GM18909 (cell line): ENCODE measurements at regions not wholly inside any gene's neighbourhood (a gene's known extent, or its start where the extent isn't known, plus 50 kb on each side); places are given as distances from the start of the nearest gene placed in this dataset.
"Not testable (repeated sequence)": the region's sequence is repeated elsewhere in the genome, so short reads cannot be mapped to it uniquely, and the experiment has no call there.

Source experiments
- ATAC-seq: cut with Tn5 transposase; IDR thresholded peaks from one replicate; pipeline ENCODE4 v1.9.1; 2021; ENCODE audit warnings: mild to moderate bottlenecking; ENCODE audit not compliant: unreplicated experiment, poor library complexity

- ATAC-seq = no peak
These were observed 136.1 kb upstream of the SLC4A4 start for GRCh38 chr4:71202705-71203104.

DNA sequence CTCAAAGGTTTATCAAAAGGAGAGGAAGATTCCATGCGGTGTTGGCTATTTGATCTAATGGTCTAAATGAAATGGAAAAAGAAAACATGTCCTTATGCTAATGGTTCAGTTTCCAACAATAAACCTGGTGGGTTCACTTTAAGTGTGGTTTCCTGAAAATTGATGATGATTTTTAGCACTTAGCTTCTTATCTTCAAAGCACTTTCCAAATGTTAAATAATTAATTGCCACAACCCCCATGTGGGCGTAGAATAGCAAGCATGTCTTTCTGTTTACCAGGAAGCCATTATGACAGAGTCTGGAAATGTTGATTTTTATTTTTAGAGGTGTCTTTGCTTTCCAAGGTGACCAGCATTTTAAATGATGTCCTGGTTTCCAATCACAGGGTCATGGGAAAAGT lies 134.8 kb upstream of the SLC4A4 start:
- no peak for ATAC-seq

- no peak for ATAC-seq
These were observed 132.1 kb upstream of the SLC4A4 start for GRCh38 chr4:71206763-71207162.

- ATAC-seq = no peak
These were observed 129.7 kb upstream of the SLC4A4 start for GRCh38 chr4:71209161-71209560.

- ATAC-seq = no peak
These were observed 128.0 kb upstream of the SLC4A4 start for GRCh38 chr4:71210823-71211222.

DNA sequence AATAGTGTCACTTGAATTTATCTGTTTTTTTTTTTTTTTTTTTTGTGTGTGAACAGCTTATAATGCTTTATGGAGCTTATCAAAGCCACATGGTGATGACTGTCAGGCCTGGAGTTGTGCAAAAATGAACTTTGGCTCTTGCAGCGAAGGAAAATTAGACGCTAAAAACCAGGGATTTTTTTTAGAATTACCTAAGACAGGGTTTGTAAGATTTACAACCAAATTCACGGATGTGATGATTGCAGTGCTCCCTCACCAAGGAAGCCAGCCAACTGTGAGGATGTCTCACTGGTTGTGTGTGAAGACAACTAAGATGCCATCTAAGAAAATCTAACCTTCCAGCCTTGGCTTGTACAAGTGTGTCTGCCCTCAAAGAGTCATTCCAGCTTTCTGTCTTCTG lies 127.1 kb upstream of the SLC4A4 start:
- no peak for ATAC-seq

DNA sequence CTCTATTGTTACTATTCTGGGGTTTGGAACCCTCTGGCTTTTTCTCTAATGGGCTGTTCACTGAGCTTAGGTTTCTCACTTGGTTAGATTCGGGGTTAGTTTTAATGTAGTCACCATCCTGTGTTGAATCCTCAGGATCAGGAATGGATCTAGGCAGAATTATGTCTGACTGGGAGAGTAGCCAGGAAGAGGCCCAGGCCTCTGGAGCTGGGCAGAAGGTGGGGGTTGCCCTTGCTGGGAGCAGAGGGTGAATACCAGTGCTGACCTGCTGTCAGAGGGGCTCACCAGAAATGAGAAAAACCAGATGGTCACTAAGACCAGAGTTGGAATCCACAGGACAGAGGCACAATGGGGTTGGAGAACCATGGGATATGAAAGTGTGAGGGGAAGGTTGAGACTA lies 126.6 kb upstream of the SLC4A4 start:
- ATAC-seq = no peak

DNA sequence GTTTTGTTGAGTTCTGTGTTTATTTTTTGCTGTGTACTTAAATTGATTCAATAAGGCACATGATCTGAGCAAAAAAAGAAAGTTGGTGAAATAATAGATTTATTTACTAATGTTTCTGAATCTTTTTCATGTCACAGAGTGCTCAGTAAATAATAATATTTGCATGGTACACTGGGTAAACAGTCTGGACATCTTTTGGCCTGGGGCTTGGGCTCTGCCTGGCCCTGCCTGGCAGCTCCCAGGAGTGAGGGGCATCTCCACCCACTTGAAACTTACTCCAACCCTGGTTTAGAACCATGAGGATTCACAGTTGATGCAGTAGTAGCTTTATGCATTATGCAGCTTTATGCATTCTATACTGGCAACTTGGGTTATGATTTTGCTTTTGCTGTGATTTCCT lies 124.2 kb upstream of the SLC4A4 start:
- ATAC-seq = no peak

GRCh38 chr4:71216316-71216959 lies 122.4 kb upstream of the SLC4A4 start:
- no peak for ATAC-seq

DNA sequence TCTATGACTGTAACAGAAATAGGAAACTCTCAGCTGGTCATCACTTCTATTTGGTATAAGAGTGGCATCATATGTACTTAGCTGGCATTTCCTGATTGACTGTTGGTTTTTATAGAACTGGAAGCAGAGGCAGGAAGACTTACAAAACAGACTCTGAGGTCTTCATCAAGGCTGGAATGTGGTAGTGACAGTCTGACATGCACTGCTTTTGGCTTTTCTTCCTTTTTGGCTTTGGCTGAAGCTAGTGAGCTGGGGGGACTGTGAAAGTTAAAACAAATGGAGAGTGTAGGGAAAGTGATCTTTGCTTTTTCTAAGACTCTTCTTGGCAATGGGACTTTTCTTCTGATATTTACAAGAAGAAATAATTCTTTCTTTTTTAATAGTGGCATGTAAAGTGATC lies 121.1 kb upstream of the SLC4A4 start:
- no peak for ATAC-seq

DNA sequence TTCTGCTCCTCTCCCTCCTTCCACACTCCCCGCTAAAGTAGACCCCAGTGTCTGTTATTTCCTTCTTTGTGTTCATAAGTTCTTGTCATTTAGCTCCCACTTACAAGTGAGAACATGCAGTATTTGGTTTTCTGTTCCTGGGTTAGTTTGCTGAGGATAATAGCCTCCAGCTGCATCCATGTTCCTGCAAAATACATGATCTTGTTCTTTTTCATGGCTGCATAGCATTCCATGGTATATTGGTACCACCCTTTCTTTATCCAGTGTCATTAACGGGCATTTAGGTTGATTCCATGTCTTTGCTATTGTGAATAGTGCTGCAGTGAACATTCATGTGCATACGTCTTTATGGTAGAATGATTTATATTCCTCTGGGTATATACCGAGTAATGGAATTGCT lies 118.0 kb upstream of the SLC4A4 start:
- ATAC-seq = not testable (repeated sequence)

GRCh38 chr4:71221510-71222466 lies 117.0 kb upstream of the SLC4A4 start:
- no peak for ATAC-seq

- ATAC-seq = no peak
These were observed 116.2 kb upstream of the SLC4A4 start for GRCh38 chr4:71222661-71223060.

DNA sequence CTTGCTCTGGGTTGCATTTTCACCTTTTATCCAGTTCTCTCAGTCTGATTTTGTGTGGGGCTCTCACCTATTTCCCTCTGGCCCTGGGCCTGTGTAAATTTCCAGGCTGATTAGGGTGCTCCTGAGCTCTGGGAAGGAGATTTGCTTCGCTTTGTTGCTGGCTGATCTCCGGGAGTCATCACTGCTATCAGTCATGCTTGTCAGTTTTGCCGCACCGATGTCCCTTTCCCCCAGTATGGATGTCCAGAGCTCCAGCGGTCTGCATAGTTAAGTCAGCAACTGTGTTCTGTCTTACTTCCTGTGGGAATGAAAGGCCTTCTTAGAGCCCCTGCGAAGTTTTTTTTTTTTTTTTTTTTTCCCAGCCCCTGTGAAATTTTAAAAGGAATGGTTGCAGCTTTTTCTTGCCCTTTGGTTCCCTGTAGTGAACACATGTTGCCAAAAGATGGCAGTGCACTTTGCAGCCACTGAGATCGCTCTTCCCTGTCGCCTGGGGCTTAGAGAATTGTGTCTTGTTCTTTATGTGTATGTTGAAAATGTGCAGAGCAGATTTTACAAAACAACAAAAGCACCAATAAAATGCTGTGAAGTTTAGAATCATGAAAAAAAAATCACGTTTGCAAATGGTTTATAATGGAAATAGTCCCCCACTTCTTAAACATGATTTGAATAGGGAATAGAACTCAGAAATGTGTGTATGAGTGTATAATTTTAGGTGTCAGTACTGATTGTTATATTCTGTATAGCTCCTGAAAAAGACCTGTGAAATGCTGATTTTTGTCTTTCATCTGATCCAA lies 109.1 kb upstream of the SLC4A4 start:
- peak; percentile 65 for ATAC-seq

GRCh38 chr4:71230271-71231128 lies 108.3 kb upstream of the SLC4A4 start:
- ATAC-seq = no peak

DNA sequence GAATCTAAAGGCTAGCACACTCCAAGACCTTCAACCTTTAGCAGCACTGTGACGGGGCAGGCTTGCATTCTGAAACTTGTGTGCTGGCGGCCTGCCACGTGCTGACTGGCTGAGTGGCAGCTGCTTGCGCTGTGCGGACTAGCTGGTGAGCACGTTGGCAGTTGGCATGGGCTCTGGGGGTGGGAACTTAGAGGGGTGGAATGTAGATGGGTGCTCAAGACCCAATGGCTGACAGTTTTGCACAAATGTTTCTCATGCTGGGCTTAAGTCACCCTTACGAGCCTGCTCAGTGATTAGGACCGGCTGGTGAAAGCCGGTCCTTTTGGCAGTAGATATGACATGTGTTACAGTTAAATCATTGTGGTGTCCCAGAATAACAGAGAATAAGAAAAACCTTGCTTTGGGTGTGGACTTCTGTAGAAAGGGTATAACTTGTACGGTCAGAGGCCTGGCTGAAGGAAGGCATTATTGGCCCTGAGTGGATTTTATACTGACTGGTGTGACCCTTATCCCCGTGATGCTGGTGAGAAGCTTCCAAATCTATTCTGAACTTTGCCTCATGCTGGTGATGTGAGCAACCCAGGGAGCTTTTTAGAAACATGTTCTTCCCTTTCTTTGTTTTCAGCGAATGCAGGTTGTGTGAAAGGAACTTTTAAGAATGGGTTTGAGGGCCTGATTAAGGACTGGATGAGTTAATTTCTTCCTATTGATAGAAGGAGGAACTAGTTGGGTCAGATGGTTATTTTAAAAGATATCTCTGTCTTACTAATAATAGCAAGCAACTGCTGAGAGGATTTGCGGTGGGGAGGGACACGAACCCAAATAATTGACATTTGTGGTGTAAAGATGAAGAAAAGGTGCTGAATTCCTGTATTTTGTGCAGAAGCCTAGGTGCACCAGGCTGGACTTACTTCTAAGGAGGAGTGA lies 107.4 kb upstream of the SLC4A4 start:
- no peak for ATAC-seq

GRCh38 chr4:71232056-71232430 lies 106.8 kb upstream of the SLC4A4 start:
- no peak for ATAC-seq

DNA sequence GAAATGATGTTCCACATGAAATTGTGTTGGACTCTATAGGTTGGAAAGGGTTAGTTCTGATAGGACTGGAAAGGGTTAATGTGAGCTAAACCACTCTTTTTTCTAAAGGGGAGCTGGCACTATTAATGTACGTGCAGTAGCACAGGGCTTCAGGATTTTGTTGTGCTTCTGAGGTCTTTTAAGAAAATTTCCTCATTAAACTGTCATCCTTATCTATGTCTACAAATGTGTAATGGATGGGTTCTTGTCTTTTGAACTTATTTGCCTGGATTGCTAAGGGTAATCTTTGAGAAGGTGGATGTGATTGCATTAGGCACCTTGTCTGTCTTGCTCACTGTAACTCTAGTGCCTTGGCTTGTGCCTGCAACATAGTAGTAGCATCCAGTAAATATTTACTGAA lies 106.0 kb upstream of the SLC4A4 start:
- ATAC-seq = no peak
